Osteoblast (primary cell): ENCODE measurements at regions not wholly inside any gene's neighbourhood (a gene's known extent, or its start where the extent isn't known, plus 50 kb on each side); places are given as distances from the start of the nearest gene placed in this dataset.

ENCODE experiments used
- DNase-seq: peaks from one replicate; pipeline ENCODE4 v3.0.0; 2011; ENCODE audit warnings: low spot score, mixed read lengths; ENCODE audit not compliant: insufficient read length; ENCODE audit errors: missing footprints
- H2AFZ ChIP-seq: 2 replicates; pipeline ENCODE4 v1.6.0; 2011; ENCODE audit warnings: mild to moderate bottlenecking, low read length
- H3K27ac ChIP-seq: 2 replicates; pipeline ENCODE4 v1.5.1; 2011; ENCODE audit warnings: mild to moderate bottlenecking, low read depth, low read length, moderate library complexity
- H3K27me3 ChIP-seq: 2 replicates; pipeline ENCODE4 v1.6.0; 2012; ENCODE audit warnings: mild to moderate bottlenecking, control low read depth, inconsistent platforms, low read length, moderate library complexity; ENCODE audit not compliant: insufficient read depth
- H3K36me3 ChIP-seq: 2 replicates; pipeline ENCODE4 v1.5.1; 2011; ENCODE audit warnings: mild to moderate bottlenecking, low read length, control low read depth, moderate library complexity; ENCODE audit not compliant: insufficient read depth
- H3K4me1 ChIP-seq: 2 replicates; pipeline ENCODE4 v1.5.1; 2011; ENCODE audit warnings: mild to moderate bottlenecking, low read length, control low read depth, moderate library complexity; ENCODE audit not compliant: insufficient read depth
- H3K4me2 ChIP-seq: 2 replicates; pipeline ENCODE4 v1.6.0; 2011; ENCODE audit warnings: mild to moderate bottlenecking, low read length; ENCODE audit not compliant: insufficient read depth
- H3K4me3 ChIP-seq: fragments of 200-600 bp; sonication (generic); 3 replicates; pipeline ENCODE4 v1.5.1; 2012; ENCODE audit warnings: mild to moderate bottlenecking, low read length, inconsistent platforms; ENCODE audit not compliant: insufficient read depth
- H3K79me2 ChIP-seq: 2 replicates; pipeline ENCODE4 v1.6.0; 2012; ENCODE audit warnings: mild to moderate bottlenecking, low read length, control low read depth, inconsistent platforms; ENCODE audit not compliant: insufficient read depth
- H3K9me3 ChIP-seq: 2 replicates; pipeline ENCODE4 v1.5.1; 2011; ENCODE audit warnings: low read depth, low read length, control low read depth
- H4K20me1 ChIP-seq: 2 replicates; pipeline ENCODE4 v1.6.0; 2012; ENCODE audit warnings: mild to moderate bottlenecking, low read length, control low read depth; ENCODE audit not compliant: insufficient read depth
- TF ChIP-seq, protein P1 (sequence below): IDR thresholded peaks from 2 replicates; pipeline ENCODE4 v1.5.1; 2011; ENCODE audit warnings: mild to moderate bottlenecking, low read depth, low read length, moderate library complexity; ENCODE audit errors: extremely low read depth

DNA sequence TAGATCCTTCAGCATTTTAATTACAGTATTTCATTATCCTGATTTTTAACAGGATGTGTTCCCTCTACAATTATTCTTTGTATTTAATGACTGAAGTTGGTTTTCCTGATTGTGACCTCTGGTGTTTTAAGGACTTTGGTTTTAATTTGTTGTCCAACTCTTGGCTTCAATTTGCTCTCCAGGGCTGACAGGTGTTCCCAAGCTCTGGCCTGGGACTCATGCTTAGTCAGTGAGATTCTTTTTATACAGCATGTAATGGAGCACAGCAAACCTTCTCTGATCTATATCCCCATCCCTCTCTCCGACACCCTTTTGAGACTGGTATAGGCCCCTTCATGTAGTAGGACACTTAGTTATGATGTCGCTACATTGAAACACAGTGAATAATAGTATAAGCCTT is 896.3 kb downstream of the TSN start:
- no peak overlapping the region for H3K4me3 ChIP-seq
- no peaks in the 10 kb centered on the region for H3K9me3 ChIP-seq
- no peaks in the 10 kb centered on the region for H3K79me2 ChIP-seq
- H3K4me1 ChIP-seq: no peaks in the 10 kb centered on the region
- no peak overlapping the region for H2AFZ ChIP-seq
- TF ChIP-seq, protein P1, sequence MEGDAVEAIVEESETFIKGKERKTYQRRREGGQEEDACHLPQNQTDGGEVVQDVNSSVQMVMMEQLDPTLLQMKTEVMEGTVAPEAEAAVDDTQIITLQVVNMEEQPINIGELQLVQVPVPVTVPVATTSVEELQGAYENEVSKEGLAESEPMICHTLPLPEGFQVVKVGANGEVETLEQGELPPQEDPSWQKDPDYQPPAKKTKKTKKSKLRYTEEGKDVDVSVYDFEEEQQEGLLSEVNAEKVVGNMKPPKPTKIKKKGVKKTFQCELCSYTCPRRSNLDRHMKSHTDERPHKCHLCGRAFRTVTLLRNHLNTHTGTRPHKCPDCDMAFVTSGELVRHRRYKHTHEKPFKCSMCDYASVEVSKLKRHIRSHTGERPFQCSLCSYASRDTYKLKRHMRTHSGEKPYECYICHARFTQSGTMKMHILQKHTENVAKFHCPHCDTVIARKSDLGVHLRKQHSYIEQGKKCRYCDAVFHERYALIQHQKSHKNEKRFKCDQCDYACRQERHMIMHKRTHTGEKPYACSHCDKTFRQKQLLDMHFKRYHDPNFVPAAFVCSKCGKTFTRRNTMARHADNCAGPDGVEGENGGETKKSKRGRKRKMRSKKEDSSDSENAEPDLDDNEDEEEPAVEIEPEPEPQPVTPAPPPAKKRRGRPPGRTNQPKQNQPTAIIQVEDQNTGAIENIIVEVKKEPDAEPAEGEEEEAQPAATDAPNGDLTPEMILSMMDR: no peak
- H3K27ac ChIP-seq: no peak overlapping the region
- H3K4me2 ChIP-seq: no peak overlapping the region
- H3K36me3 ChIP-seq: no peaks in the 10 kb centered on the region
- H3K27me3 ChIP-seq: no peaks in the 10 kb centered on the region
- no peak for DNase-seq
- H4K20me1 ChIP-seq: no peaks in the 10 kb centered on the region

DNA sequence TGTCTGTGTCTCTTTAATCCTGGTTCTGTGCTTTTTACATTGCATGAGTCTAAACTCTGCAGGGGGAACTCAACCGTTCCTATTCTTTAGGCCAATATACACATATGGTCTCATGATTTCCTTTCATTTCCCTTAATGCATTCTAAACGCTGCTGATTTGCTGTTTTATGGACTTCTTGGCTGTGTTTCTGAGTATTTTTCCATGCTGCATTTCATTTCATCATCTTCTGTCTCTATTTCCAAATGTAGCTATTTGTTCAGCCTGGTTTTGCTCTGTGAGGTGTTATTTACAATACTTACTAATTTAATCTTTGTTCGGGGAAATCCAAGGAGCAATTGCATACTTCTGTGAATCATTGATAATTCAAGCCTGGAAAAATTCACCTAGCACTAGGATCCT is 897.2 kb downstream of the TSN start:
- Histone ChIP-seq H3K27me3 (no peaks in the 10 kb centered on the region), H4K20me1 (no peaks in the 10 kb centered on the region), H3K79me2 (no peaks in the 10 kb centered on the region), H2AFZ (no peak overlapping the region), H3K27ac (no peak overlapping the region), H3K36me3 (no peaks in the 10 kb centered on the region), H3K4me1 (no peaks in the 10 kb centered on the region), H3K4me2 (no peak overlapping the region), H3K4me3 (no peak overlapping the region), H3K9me3 (no peaks in the 10 kb centered on the region)
- DNase-seq: no peak
- TF ChIP-seq, protein P1: no peak

DNA sequence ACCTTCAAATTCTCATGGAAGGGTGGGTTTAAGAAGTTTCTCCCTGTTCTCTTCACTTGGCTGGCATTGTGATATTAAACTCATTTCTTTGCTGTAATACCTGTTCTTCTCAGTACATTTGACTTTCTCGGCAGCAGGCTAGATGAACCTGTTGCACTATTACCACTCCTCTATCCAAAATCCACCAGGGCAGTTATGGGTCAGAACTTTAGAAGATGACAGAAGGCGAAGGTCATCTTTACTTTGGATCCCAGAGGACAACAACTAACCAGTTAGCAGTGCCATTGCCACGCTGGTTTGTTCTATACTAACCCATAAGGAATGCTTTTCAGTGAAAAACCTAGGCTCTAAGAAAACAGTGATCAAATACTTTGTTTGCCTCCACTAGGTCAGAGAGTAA is 901.0 kb downstream of the TSN start:
- Histone ChIP-seq H3K36me3 (no peaks in the 10 kb centered on the region), H3K9me3 (no peaks in the 10 kb centered on the region), H3K4me3 (no peak overlapping the region), H3K27me3 (peaks cover 8% of the 10 kb centered on the region), H3K4me1 (no peaks in the 10 kb centered on the region), H3K4me2 (no peak overlapping the region), H4K20me1 (no peaks in the 10 kb centered on the region), H2AFZ (no peak overlapping the region), H3K79me2 (no peaks in the 10 kb centered on the region), H3K27ac (no peak overlapping the region)
- no peak for DNase-seq
- TF ChIP-seq, protein P1: no peak

DNA sequence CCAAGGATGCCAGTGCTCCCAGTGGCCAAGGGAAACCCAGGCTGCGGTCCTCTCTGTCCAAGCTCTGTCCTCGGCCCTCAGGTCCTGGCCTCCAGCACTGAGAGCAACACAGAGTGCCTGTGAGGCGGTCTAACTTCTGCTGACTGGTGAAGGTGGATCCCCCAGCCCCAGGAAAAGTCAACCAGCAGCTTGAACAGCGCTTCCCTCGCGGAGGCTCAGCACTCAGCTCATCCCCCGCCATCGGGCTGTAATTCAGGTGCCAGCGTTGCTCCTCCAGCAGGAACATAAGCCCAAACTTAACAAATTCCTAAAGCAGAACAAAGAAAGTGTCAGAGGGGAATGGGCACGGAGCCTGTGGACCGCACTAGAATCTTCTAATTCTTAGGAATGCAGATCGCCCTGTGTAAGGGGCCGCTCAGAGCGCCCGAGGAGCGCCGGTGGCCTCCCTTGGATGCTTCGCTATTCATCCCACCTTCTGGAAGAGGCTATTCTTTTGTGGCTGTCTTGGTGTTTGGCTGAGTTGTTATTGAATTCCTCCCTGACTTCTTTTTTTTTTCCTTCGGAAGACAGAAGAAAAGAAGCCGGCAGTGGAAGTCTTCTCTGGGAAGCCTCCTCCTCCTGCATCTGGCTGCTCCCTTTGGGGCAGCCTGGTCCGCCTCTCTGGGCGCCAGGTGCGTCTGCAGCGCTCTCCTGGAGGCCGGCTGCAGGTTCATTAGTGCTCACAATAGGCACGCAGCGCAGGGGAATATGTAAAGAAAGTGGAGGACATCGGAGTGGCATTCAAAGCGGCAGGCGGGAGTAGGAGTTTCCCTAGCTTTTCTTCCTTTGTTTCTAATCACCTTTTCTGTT is 905.6 kb downstream of the TSN start:
- H3K4me1 ChIP-seq: no peaks in the 10 kb centered on the region
- peaks cover 8% of the 10 kb centered on the region for H3K27me3 ChIP-seq
- H3K4me3 ChIP-seq: no peak overlapping the region
- no peaks in the 10 kb centered on the region for H3K79me2 ChIP-seq
- no peaks in the 10 kb centered on the region for H4K20me1 ChIP-seq
- no peaks in the 10 kb centered on the region for H3K9me3 ChIP-seq
- peak overlapping the region; percentile 35 for H2AFZ ChIP-seq
- H3K27ac ChIP-seq: no peak overlapping the region
- H3K36me3 ChIP-seq: no peaks in the 10 kb centered on the region
- TF ChIP-seq, protein P1: no peak
- no peak overlapping the region for H3K4me2 ChIP-seq
- no peak for DNase-seq
